ENCODE measurements at regions not wholly inside any gene's neighbourhood (a gene's known extent, or its start where the extent isn't known, plus 50 kb on each side); places are given as distances from the start of the nearest gene placed in this dataset.

- H4K20me1 ChIP-seq (ENCODE audit: insufficient read depth), result no peaks in the 10 kb centered on the region
- TF ChIP-seq EZH2phosphoT487 (IDR thresholded peaks at IDR 0.05; ENCODE audit: insufficient read depth, low read depth) (no peak), EZH2 (IDR thresholded peaks at IDR 0.05; ENCODE audit: insufficient read depth, poor library complexity, severe bottlenecking) (no peak)
- H3F3A ChIP-seq (ENCODE audit: insufficient read depth), result no peaks in the 10 kb centered on the region
- no peak for DNase-seq
- no peak overlapping the region for H3K4me3 ChIP-seq
- H3K36me3 ChIP-seq (ENCODE audit: low read depth), result no peaks in the 10 kb centered on the region
- H3K4me1 ChIP-seq (ENCODE audit: insufficient read depth), result no peaks in the 10 kb centered on the region
- in situ Hi-C loops (cut with MboI), result no loop called here
- no peak overlapping the region for H3K9ac ChIP-seq
- no peaks in the 10 kb centered on the region for H3K79me2 ChIP-seq (ENCODE audit: insufficient read depth)
- no peak overlapping the region for H2AFZ ChIP-seq
- H3K9me2 ChIP-seq (ENCODE audit: insufficient read depth), result no peaks in the 10 kb centered on the region
- H3K9me3 ChIP-seq (ENCODE audit: low read depth), result peaks cover 4% of the 10 kb centered on the region
- H3K27me3 ChIP-seq (replicated peaks; ENCODE audit: insufficient read depth), result no peaks in the 10 kb centered on the region
- H3K4me2 ChIP-seq (ENCODE audit: unreplicated experiment), result no peak overlapping the region
- H3K27ac ChIP-seq, result no peak overlapping the region
Measured at GRCh38 chr4:59630922-59631321, 1569.2 kb upstream of the ADGRL3 start.

- H3K9me2 ChIP-seq (ENCODE audit: insufficient read depth), result no peaks in the 10 kb centered on the region
- no peak for DNase-seq
- H3K4me3 ChIP-seq, result no peak overlapping the region
- H4K20me1 ChIP-seq (ENCODE audit: insufficient read depth), result no peaks in the 10 kb centered on the region
- no peak overlapping the region for H3K9ac ChIP-seq
- no peaks in the 10 kb centered on the region for H3K27me3 ChIP-seq (replicated peaks; ENCODE audit: insufficient read depth)
- no peak overlapping the region for H3K27ac ChIP-seq
- no peak overlapping the region for H3K4me2 ChIP-seq (ENCODE audit: unreplicated experiment)
- H3K9me3 ChIP-seq (ENCODE audit: low read depth), result peaks cover 8% of the 10 kb centered on the region
- H3F3A ChIP-seq (ENCODE audit: insufficient read depth), result no peaks in the 10 kb centered on the region
- 0 to 11% methylated on average over 1 of the region's 1 CpG for WGBS, 2 experiments (ENCODE audit: low coverage in 1 of 2, low lambda C conversion rate in 2 of 2, missing lambda C conversion rate in 2 of 2)
- in situ Hi-C loops (cut with MboI), result no loop called here
- TF ChIP-seq EZH2 (IDR thresholded peaks at IDR 0.05; ENCODE audit: insufficient read depth, poor library complexity, severe bottlenecking), result no peak
- no peaks in the 10 kb centered on the region for H3K4me1 ChIP-seq (ENCODE audit: insufficient read depth)
- no peaks in the 10 kb centered on the region for H3K36me3 ChIP-seq (ENCODE audit: low read depth)
- H2AFZ ChIP-seq, result no peak overlapping the region
- H3K79me2 ChIP-seq (ENCODE audit: insufficient read depth), result no peaks in the 10 kb centered on the region
Measured at GRCh38 chr4:59637596-59637995, 1562.5 kb upstream of the ADGRL3 start.

- H3K9me3 ChIP-seq (ENCODE audit: low read depth), result peaks cover 2% of the 10 kb centered on the region
- H3F3A ChIP-seq (ENCODE audit: insufficient read depth), result no peaks in the 10 kb centered on the region
- H3K36me3 ChIP-seq (ENCODE audit: low read depth), result no peaks in the 10 kb centered on the region
- H3K27me3 ChIP-seq (replicated peaks; ENCODE audit: insufficient read depth), result no peaks in the 10 kb centered on the region
- no peak overlapping the region for H2AFZ ChIP-seq
- DNase-seq, result no peak
- no peaks in the 10 kb centered on the region for H3K4me1 ChIP-seq (ENCODE audit: insufficient read depth)
- TF ChIP-seq EZH2phosphoT487 (IDR thresholded peaks at IDR 0.05; ENCODE audit: insufficient read depth, low read depth) (no peak), EZH2 (IDR thresholded peaks at IDR 0.05; ENCODE audit: insufficient read depth, poor library complexity, severe bottlenecking) (no peak)
- no peak overlapping the region for H3K4me3 ChIP-seq
- no peak overlapping the region for H3K27ac ChIP-seq
- H3K9me2 ChIP-seq (ENCODE audit: insufficient read depth), result no peaks in the 10 kb centered on the region
- WGBS, 2 experiments (ENCODE audit: low coverage in 1 of 2, low lambda C conversion rate in 2 of 2, missing lambda C conversion rate in 2 of 2), result 4 to 5% methylated on average over 1 of the region's 1 CpG
- no peak overlapping the region for H3K9ac ChIP-seq
- no peak overlapping the region for H3K4me2 ChIP-seq (ENCODE audit: unreplicated experiment)
- in situ Hi-C loops (cut with MboI), result no loop called here
- no peaks in the 10 kb centered on the region for H4K20me1 ChIP-seq (ENCODE audit: insufficient read depth)
- H3K79me2 ChIP-seq (ENCODE audit: insufficient read depth), result no peaks in the 10 kb centered on the region
Measured at GRCh38 chr4:59643682-59644081, 1556.4 kb upstream of the ADGRL3 start.

DNA sequence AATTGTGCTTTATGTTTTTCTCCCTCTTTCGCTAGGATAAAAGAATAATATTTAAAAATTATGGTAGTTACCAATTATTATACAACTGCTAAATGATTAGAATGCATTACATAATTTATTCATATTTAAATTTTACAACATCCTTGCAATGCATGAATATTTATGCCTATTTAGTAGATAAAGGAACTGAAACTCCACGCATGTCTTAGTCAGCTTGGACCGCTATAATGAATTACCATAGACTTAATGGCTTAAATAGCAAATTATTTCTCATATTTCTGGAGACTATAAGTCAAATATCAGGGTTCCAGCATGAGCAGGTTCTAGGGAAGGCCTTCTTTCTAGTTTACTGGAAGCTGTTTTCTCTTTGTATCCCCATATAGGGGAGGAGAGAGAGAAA lies 1555.4 kb upstream of the ADGRL3 start:
- in situ Hi-C loops (cut with MboI), result no loop called here

GRCh38 chr4:59646082-59646481 lies 1554.0 kb upstream of the ADGRL3 start:
- Histone ChIP-seq H3K4me1 (ENCODE audit: insufficient read depth) (no peaks in the 10 kb centered on the region), H3K9me2 (ENCODE audit: insufficient read depth) (no peaks in the 10 kb centered on the region), H3K4me2 (ENCODE audit: unreplicated experiment) (no peak overlapping the region), H3K9me3 (ENCODE audit: low read depth) (no peaks in the 10 kb centered on the region), H4K20me1 (ENCODE audit: insufficient read depth) (no peaks in the 10 kb centered on the region), H3K79me2 (ENCODE audit: insufficient read depth) (no peaks in the 10 kb centered on the region), H3K4me3 (no peak overlapping the region), H3F3A (ENCODE audit: insufficient read depth) (no peaks in the 10 kb centered on the region), H2AFZ (no peak overlapping the region), H3K9ac (no peak overlapping the region), H3K27ac (no peak overlapping the region), H3K36me3 (ENCODE audit: low read depth) (no peaks in the 10 kb centered on the region), H3K27me3 (replicated peaks; ENCODE audit: insufficient read depth) (no peaks in the 10 kb centered on the region)
- DNase-seq, result no peak
- no peak for TF ChIP-seq EZH2 (IDR thresholded peaks at IDR 0.05; ENCODE audit: insufficient read depth, poor library complexity, severe bottlenecking)
- no peak for TF ChIP-seq EZH2phosphoT487 (IDR thresholded peaks at IDR 0.05; ENCODE audit: insufficient read depth, low read depth)
- in situ Hi-C loops (cut with MboI), result no loop called here
- 32 to 33% methylated on average over 5 of the region's 5 CpGs for WGBS, 2 experiments (ENCODE audit: low coverage in 1 of 2, low lambda C conversion rate in 2 of 2, missing lambda C conversion rate in 2 of 2)

More for the DNA sequence above, 1555.4 kb upstream of the ADGRL3 start:
- Histone ChIP-seq H2AFZ (no peak overlapping the region), H3F3A (ENCODE audit: insufficient read depth) (no peaks in the 10 kb centered on the region), H3K79me2 (ENCODE audit: insufficient read depth) (no peaks in the 10 kb centered on the region), H3K4me2 (ENCODE audit: unreplicated experiment) (no peak overlapping the region), H3K27me3 (replicated peaks; ENCODE audit: insufficient read depth) (no peaks in the 10 kb centered on the region), H3K9me2 (ENCODE audit: insufficient read depth) (no peaks in the 10 kb centered on the region), H3K27ac (no peak overlapping the region), H4K20me1 (ENCODE audit: insufficient read depth) (no peaks in the 10 kb centered on the region), H3K9ac (no peak overlapping the region), H3K9me3 (ENCODE audit: low read depth) (no peaks in the 10 kb centered on the region), H3K4me1 (ENCODE audit: insufficient read depth) (no peaks in the 10 kb centered on the region), H3K36me3 (ENCODE audit: low read depth) (no peaks in the 10 kb centered on the region), H3K4me3 (no peak overlapping the region)
- no peak for TF ChIP-seq EZH2 (IDR thresholded peaks at IDR 0.05; ENCODE audit: insufficient read depth, poor library complexity, severe bottlenecking)
- no peak for DNase-seq
- 20 to 33% methylated on average over 3 of the region's 3 CpGs for whole genome bisulfite sequencing, 2 experiments (ENCODE audit: low coverage in 1 of 2, low lambda C conversion rate in 2 of 2, missing lambda C conversion rate in 2 of 2)

Measured in GM23248 (cell line).